ENCODE measurements at regions not wholly inside any gene's neighbourhood (a gene's known extent, or its start where the extent isn't known, plus 50 kb on each side); places are given as distances from the start of the nearest gene placed in this dataset.

DNA sequence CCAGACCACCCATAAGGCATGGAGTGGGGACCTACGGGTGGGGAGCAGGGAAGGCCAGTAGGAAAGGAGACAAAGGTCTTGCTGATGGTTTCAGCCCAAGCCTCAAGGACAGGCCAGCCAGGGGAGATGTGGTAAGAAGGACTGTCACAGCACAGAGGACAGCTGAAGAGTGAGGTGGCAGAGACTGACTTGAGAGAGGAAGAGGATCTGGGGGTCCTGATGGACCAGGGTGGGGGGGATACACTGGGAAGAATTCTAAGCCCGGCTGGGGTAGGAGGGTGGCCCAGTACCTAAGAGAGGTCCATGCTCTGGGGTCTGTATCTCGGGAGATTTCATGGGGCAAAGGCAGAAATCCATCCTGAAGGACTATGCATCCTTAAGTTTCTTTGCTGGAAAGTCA, 66.1 kb upstream of the THY1 start:
- TF ChIP-seq EZH2 (IDR thresholded peaks at IDR 0.05; ENCODE audit: insufficient read depth, poor library complexity, severe bottlenecking) (no peak), EZH2phosphoT487 (IDR thresholded peaks at IDR 0.05; ENCODE audit: insufficient read depth, low read depth) (no peak)
